PFSK-1 (cell line): ENCODE measurements at regions not wholly inside any gene's neighbourhood (a gene's known extent, or its start where the extent isn't known, plus 50 kb on each side); places are given as distances from the start of the nearest gene placed in this dataset.

Experiments
- FOXP2 ChIP-seq: optimal IDR thresholded peaks from 2 replicates; pipeline ENCODE3; 2011; ENCODE audit warnings: borderline replicate concordance, control low read depth, inconsistent platforms; ENCODE audit not compliant: insufficient read depth; ENCODE audit errors: extremely low read length, extremely low read depth
- POLR2AphosphoS5 ChIP-seq: IDR thresholded peaks from 2 replicates; pipeline ENCODE4 v1.6.1; 2012; ENCODE audit warnings: low read depth, mild to moderate bottlenecking, control low read depth, low read length, moderate library complexity
- REST ChIP-seq, 2 experiments: IDR thresholded peaks; 2 replicates each; pipeline versions ENCODE4 v1.6.1 to v1.8.0; 2011 to 2012; ENCODE audit warnings: low read depth in 2 of 2, low read length in 2 of 2, control low read depth in 1 of 2, inconsistent platforms in 1 of 2, mild to moderate bottlenecking in 1 of 2, moderate library complexity in 1 of 2; ENCODE audit not compliant: insufficient read depth in 1 of 2
- SIN3A ChIP-seq: IDR thresholded peaks from 2 replicates; pipeline ENCODE4 v1.6.1; 2012; ENCODE audit warnings: mild to moderate bottlenecking, low read length, moderate library complexity, borderline replicate concordance; ENCODE audit not compliant: insufficient read depth
- TAF1 ChIP-seq: IDR thresholded peaks from 2 replicates; pipeline ENCODE4 v1.6.1; 2012; ENCODE audit warnings: low read length, control low read depth, borderline replicate concordance; ENCODE audit not compliant: insufficient read depth

GRCh38 chr17:6305613-6306360 lies 129.1 kb downstream of the AIPL1 start:
- TF ChIP-seq REST (IDR thresholded peaks at IDR 0.05; ENCODE audit: insufficient read depth in 1 of 2, low read depth in 2 of 2, low read length in 2 of 2) (no peak), FOXP2 (no peak), TAF1 (no peak), SIN3A (no peak), POLR2AphosphoS5 (no peak)

- TF ChIP-seq TAF1 = no peak
- TF ChIP-seq REST (IDR thresholded peaks at IDR 0.05; ENCODE audit: insufficient read depth in 1 of 2, low read depth in 2 of 2, low read length in 2 of 2) = peak in 1 of 2 experiments; percentile 48; a peak in 1 of 4 replicates
- TF ChIP-seq POLR2AphosphoS5 = no peak
Observed at GRCh38 chr17:6304894-6305612, 129.9 kb downstream of the AIPL1 start.

- TF ChIP-seq REST (IDR thresholded peaks at IDR 0.05; ENCODE audit: insufficient read depth in 1 of 2, low read depth in 2 of 2, low read length in 2 of 2) (peak; percentile 98 to 99), FOXP2 (no peak), TAF1 (no peak), SIN3A (peak; percentile 94; the same call in 1 of the 2 replicates), POLR2AphosphoS5 (no peak)
Observed at GRCh38 chr17:6303664-6304063, 131.3 kb downstream of the AIPL1 start.

- TF ChIP-seq REST (IDR thresholded peaks at IDR 0.05; ENCODE audit: insufficient read depth in 1 of 2, low read depth in 2 of 2, low read length in 2 of 2) (no peak), FOXP2 (no peak), TAF1 (no peak), POLR2AphosphoS5 (no peak), SIN3A (no peak)
Observed at GRCh38 chr17:6299275-6299674, 135.6 kb downstream of the AIPL1 start.
